Activated naive CD4-positive, alpha-beta T cell treated with anti-CD3 and anti-CD28 coated beads, Interleukin-2, amount 10 ng/mL, durations not matched to agents 7 days and 5 days (primary cell): ENCODE measurements at regions not wholly inside any gene's neighbourhood (a gene's known extent, or its start where the extent isn't known, plus 50 kb on each side); places are given as distances from the start of the nearest gene placed in this dataset.

Experiments
- CTCF ChIA-PET: fragments of 350-600 bp; sonication (Branson Sonifier 250); formaldehyde crosslinking; loops from one replicate; lab custom pipeline; 2021; ENCODE audit warnings: antibody characterized with exemption; lab: Charles Lee
- DNase-seq: peaks from one replicate; pipeline ENCODE4 v3.0.0-alpha.2; 2020
- H3K27ac Mint-ChIP-seq: one replicate; pipeline ENCODE4 v1.8.0; 2021; ENCODE audit warnings: mild to moderate bottlenecking, moderate library complexity, mixed read lengths
- H3K27me3 Mint-ChIP-seq: one replicate; pipeline ENCODE4 v1.8.0; 2021; ENCODE audit warnings: mild to moderate bottlenecking, mixed read lengths
- H3K36me3 Mint-ChIP-seq: one replicate; pipeline ENCODE4 v1.8.0; 2021; ENCODE audit warnings: mixed read lengths
- H3K4me1 Mint-ChIP-seq: one replicate; pipeline ENCODE4 v1.8.0; 2021; ENCODE audit warnings: mixed read lengths
- H3K4me3 Mint-ChIP-seq: one replicate; pipeline ENCODE4 v1.8.0; 2021; ENCODE audit warnings: mild to moderate bottlenecking, moderate library complexity, mixed read lengths
- H3K9me3 Mint-ChIP-seq: one replicate; pipeline ENCODE4 v1.8.0; 2021; ENCODE audit warnings: mixed read lengths

- no peaks in the 10 kb centered on the region for H3K4me1 Mint-ChIP-seq
- CTCF ChIA-PET = no interaction called here
- peaks cover 10% of the 10 kb centered on the region for H3K27me3 Mint-ChIP-seq
- H3K36me3 Mint-ChIP-seq = no peaks in the 10 kb centered on the region
- no peak overlapping the region for H3K4me3 Mint-ChIP-seq
- DNase-seq = no peak
- no peaks in the 10 kb centered on the region for H3K9me3 Mint-ChIP-seq
- no peak overlapping the region for H3K27ac Mint-ChIP-seq
Measured at GRCh38 chr5:169435506-169436229, 134.7 kb upstream of the SLIT3 start.

- H3K4me1 Mint-ChIP-seq = no peaks in the 10 kb centered on the region
- no peaks in the 10 kb centered on the region for H3K36me3 Mint-ChIP-seq
- CTCF ChIA-PET = no interaction called here
- no peak overlapping the region for H3K4me3 Mint-ChIP-seq
- H3K27me3 Mint-ChIP-seq = no peaks in the 10 kb centered on the region
- no peak overlapping the region for H3K27ac Mint-ChIP-seq
- DNase-seq = no peak
- no peaks in the 10 kb centered on the region for H3K9me3 Mint-ChIP-seq
Measured at GRCh38 chr5:169433221-169433651, 132.3 kb upstream of the SLIT3 start.

GRCh38 chr5:169431386-169431785 lies 130.4 kb upstream of the SLIT3 start:
- Mint-ChIP-seq H3K4me3 (no peak overlapping the region), H3K4me1 (no peaks in the 10 kb centered on the region), H3K36me3 (no peaks in the 10 kb centered on the region), H3K27ac (no peak overlapping the region), H3K9me3 (no peaks in the 10 kb centered on the region), H3K27me3 (no peaks in the 10 kb centered on the region)
- CTCF ChIA-PET = no interaction called here
- no peak for DNase-seq

GRCh38 chr5:169430671-169431070 lies 129.7 kb upstream of the SLIT3 start:
- Mint-ChIP-seq H3K36me3 (no peaks in the 10 kb centered on the region), H3K27me3 (no peaks in the 10 kb centered on the region), H3K27ac (no peak overlapping the region), H3K4me3 (no peak overlapping the region), H3K4me1 (no peaks in the 10 kb centered on the region), H3K9me3 (no peaks in the 10 kb centered on the region)
- CTCF ChIA-PET = no interaction called here
- DNase-seq = no peak

GRCh38 chr5:169429044-169429443 lies 128.1 kb upstream of the SLIT3 start:
- H3K4me3 Mint-ChIP-seq = no peak overlapping the region
- H3K27me3 Mint-ChIP-seq = no peaks in the 10 kb centered on the region
- H3K27ac Mint-ChIP-seq = no peak overlapping the region
- no peaks in the 10 kb centered on the region for H3K4me1 Mint-ChIP-seq
- no peaks in the 10 kb centered on the region for H3K36me3 Mint-ChIP-seq
- CTCF ChIA-PET = interaction anchor here (0.8 kb wide), 1 partner anchor 12 kb away, joined by 3 read pairs; no protein-coding TSS in a partner anchor
- no peaks in the 10 kb centered on the region for H3K9me3 Mint-ChIP-seq
- DNase-seq = no peak

GRCh38 chr5:169426784-169427183 lies 125.8 kb upstream of the SLIT3 start:
- H3K36me3 Mint-ChIP-seq = no peaks in the 10 kb centered on the region
- H3K9me3 Mint-ChIP-seq = no peaks in the 10 kb centered on the region
- no peak overlapping the region for H3K27ac Mint-ChIP-seq
- no peak overlapping the region for H3K4me3 Mint-ChIP-seq
- no peaks in the 10 kb centered on the region for H3K4me1 Mint-ChIP-seq
- no peak for DNase-seq
- H3K27me3 Mint-ChIP-seq = no peaks in the 10 kb centered on the region
- CTCF ChIA-PET = no interaction called here

- CTCF ChIA-PET = no interaction called here
- H3K9me3 Mint-ChIP-seq = no peaks in the 10 kb centered on the region
Measured at GRCh38 chr5:169424670-169425378, 123.9 kb upstream of the SLIT3 start.

GRCh38 chr5:169424279-169424655 lies 123.3 kb upstream of the SLIT3 start:
- Mint-ChIP-seq H3K4me3 (no peak overlapping the region), H3K36me3 (no peaks in the 10 kb centered on the region), H3K27me3 (peaks cover 5% of the 10 kb centered on the region), H3K9me3 (no peaks in the 10 kb centered on the region), H3K27ac (no peak overlapping the region), H3K4me1 (no peaks in the 10 kb centered on the region)
- DNase-seq = no peak
- CTCF ChIA-PET = no interaction called here

More at GRCh38 chr5:169424670-169425378, 123.9 kb upstream of the SLIT3 start:
- Mint-ChIP-seq H3K27me3 (peaks cover under 1% of the 10 kb centered on the region), H3K4me1 (no peaks in the 10 kb centered on the region), H3K36me3 (no peaks in the 10 kb centered on the region), H3K4me3 (no peak overlapping the region), H3K27ac (no peak overlapping the region)
- DNase-seq = no peak

GRCh38 chr5:169423580-169424278 lies 122.8 kb upstream of the SLIT3 start:
- Mint-ChIP-seq H3K27me3 (peaks cover 5% of the 10 kb centered on the region), H3K9me3 (no peaks in the 10 kb centered on the region), H3K4me1 (no peaks in the 10 kb centered on the region), H3K4me3 (no peak overlapping the region), H3K27ac (no peak overlapping the region), H3K36me3 (no peaks in the 10 kb centered on the region)
- CTCF ChIA-PET = no interaction called here
- DNase-seq = no peak

- Mint-ChIP-seq H3K9me3 (no peaks in the 10 kb centered on the region), H3K27ac (no peak overlapping the region), H3K27me3 (peaks cover 5% of the 10 kb centered on the region), H3K4me1 (no peaks in the 10 kb centered on the region), H3K4me3 (no peak overlapping the region), H3K36me3 (no peaks in the 10 kb centered on the region)
- no peak for DNase-seq
- CTCF ChIA-PET = no interaction called here
Measured at GRCh38 chr5:169422087-169422486, 121.1 kb upstream of the SLIT3 start.

- CTCF ChIA-PET = no interaction called here
- Mint-ChIP-seq H3K36me3 (no peaks in the 10 kb centered on the region), H3K4me1 (no peaks in the 10 kb centered on the region), H3K27me3 (peaks cover 5% of the 10 kb centered on the region), H3K27ac (no peak overlapping the region), H3K4me3 (no peak overlapping the region), H3K9me3 (no peaks in the 10 kb centered on the region)
- no peak for DNase-seq
Measured at GRCh38 chr5:169421677-169422076, 120.7 kb upstream of the SLIT3 start.

GRCh38 chr5:169417676-169418075 lies 116.7 kb upstream of the SLIT3 start:
- H3K4me3 Mint-ChIP-seq = no peak overlapping the region
- no peaks in the 10 kb centered on the region for H3K36me3 Mint-ChIP-seq
- peaks cover 5% of the 10 kb centered on the region for H3K27me3 Mint-ChIP-seq
- H3K4me1 Mint-ChIP-seq = no peaks in the 10 kb centered on the region
- CTCF ChIA-PET = no interaction called here
- DNase-seq = no peak
- no peaks in the 10 kb centered on the region for H3K9me3 Mint-ChIP-seq
- no peak overlapping the region for H3K27ac Mint-ChIP-seq

GRCh38 chr5:169416583-169417196 lies 115.8 kb upstream of the SLIT3 start:
- no peak overlapping the region for H3K27ac Mint-ChIP-seq
- no peaks in the 10 kb centered on the region for H3K9me3 Mint-ChIP-seq
- H3K27me3 Mint-ChIP-seq = peaks cover 5% of the 10 kb centered on the region
- CTCF ChIA-PET = no interaction called here
- H3K36me3 Mint-ChIP-seq = no peaks in the 10 kb centered on the region
- H3K4me1 Mint-ChIP-seq = no peaks in the 10 kb centered on the region
- no peak overlapping the region for H3K4me3 Mint-ChIP-seq
- DNase-seq = no peak

GRCh38 chr5:169415948-169416347 lies 115.0 kb upstream of the SLIT3 start:
- H3K4me1 Mint-ChIP-seq = no peaks in the 10 kb centered on the region
- peaks cover 5% of the 10 kb centered on the region for H3K27me3 Mint-ChIP-seq
- H3K27ac Mint-ChIP-seq = no peak overlapping the region
- no peak for DNase-seq
- H3K4me3 Mint-ChIP-seq = no peak overlapping the region
- CTCF ChIA-PET = no interaction called here
- no peaks in the 10 kb centered on the region for H3K9me3 Mint-ChIP-seq
- H3K36me3 Mint-ChIP-seq = no peaks in the 10 kb centered on the region
